Thyroid gland (tissue), 4 donors: ENCODE measurements at regions not wholly inside any gene's neighbourhood (a gene's known extent, or its start where the extent isn't known, plus 50 kb on each side); places are given as distances from the start of the nearest gene placed in this dataset.

Experiments
- DNase-seq, 2 donors: peaks; one replicate each; pipeline ENCODE4 v3.0.0-alpha.2; 2019
- H3K27ac ChIP-seq, 3 donors: fragments of 200-600 bp; sonication (generic); 1 replicate in 2 of 3; 2 replicates in 1 of 3; pipeline ENCODE4 v1.5.1; 2016 to 2019; ENCODE audit warnings: mild to moderate bottlenecking in 1 of 3, moderate library complexity in 1 of 3
- H3K27me3 ChIP-seq: fragments of 200-600 bp; sonication (generic); one replicate; pipeline ENCODE4 v1.5.1; 2019
- H3K36me3 ChIP-seq, 2 donors: fragments of 200-600 bp; sonication (generic); one replicate each; pipeline ENCODE4 v1.5.1; 2016 to 2019
- H3K4me1 ChIP-seq, 2 donors: fragments of 200-600 bp; sonication (generic); one replicate each; pipeline ENCODE4 v1.5.1; 2017 to 2019
- H3K4me3 ChIP-seq, 3 donors: fragments of 200-600 bp; sonication (generic); replicated peaks in 1 of 3; 1 replicate in 2 of 3; 2 replicates in 1 of 3; pipeline ENCODE4 v1.5.1; 2016; ENCODE audit warnings: mild to moderate bottlenecking in 1 of 3
- H3K9me3 ChIP-seq: fragments of 200-600 bp; sonication (generic); one replicate; pipeline ENCODE4 v1.5.1; 2017
- POLR2A ChIP-seq, 2 donors: fragments of 450-650 bp; IDR thresholded peaks; one replicate each; pipeline ENCODE4 v1.6.1; 2017; ENCODE audit warnings: antibody characterized with exemption in 2 of 2, mild to moderate bottlenecking in 2 of 2, moderate library complexity in 1 of 2
- WGBS, 2 donors: methylation state at CpG; one replicate each; pipeline ENCODE4 v1.1.5; 2017; 5-methylcytosine and 5-hydroxymethylcytosine counted together
- intact Hi-C: fragments of 100-400 bp; cut with DNase I; formaldehyde crosslinking; loops from one replicate; pipeline ENCODE4 v1.15.1; 2023
- TF ChIP-seq, protein P1 (sequence below), 6 experiments: fragments of 200-600 bp in 3 of 6; fragments of 450-650 bp in 3 of 6; sonication (generic) in 3 of 6; IDR thresholded peaks; one replicate each; pipeline ENCODE4 v1.5.1; 2016 to 2019; ENCODE audit warnings: antibody characterized with exemption in 6 of 6, mild to moderate bottlenecking in 2 of 6, inconsistent platforms in 1 of 6, moderate library complexity in 1 of 6

DNA sequence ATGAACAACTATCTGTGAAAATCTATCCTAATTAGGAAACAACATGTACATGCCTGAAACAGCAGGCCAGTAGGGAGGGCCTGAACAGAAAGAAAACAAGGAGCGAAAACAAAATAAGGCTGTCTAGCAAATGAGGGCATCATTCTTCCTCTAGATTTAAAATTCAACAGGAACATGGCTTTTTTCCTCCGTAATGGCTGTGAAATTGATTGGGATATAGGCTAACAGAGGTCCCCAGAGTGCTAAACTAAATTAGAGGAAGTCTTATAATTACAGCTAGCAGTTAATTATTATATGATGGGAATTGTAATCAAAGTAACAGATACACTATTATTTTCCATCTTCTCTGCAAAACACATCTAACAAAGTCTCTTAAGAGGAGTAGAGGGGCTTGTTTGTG is 51.7 kb upstream of the TIAM1 start:
- 94 to 99% methylated on average over 2 of the region's 2 CpGs for WGBS, 2 donors
- intact Hi-C loops = no loop called here
- DNase-seq = no peak
- Histone ChIP-seq H3K36me3 (no peaks in the 10 kb centered on the region), H3K27ac (no peak overlapping the region), H3K4me3 (no peak overlapping the region), H3K9me3 (no peaks in the 10 kb centered on the region), H3K27me3 (no peaks in the 10 kb centered on the region), H3K4me1 (no peaks in the 10 kb centered on the region)
- no peak for TF ChIP-seq POLR2A (IDR thresholded peaks at IDR 0.05)
- TF ChIP-seq, protein P1, sequence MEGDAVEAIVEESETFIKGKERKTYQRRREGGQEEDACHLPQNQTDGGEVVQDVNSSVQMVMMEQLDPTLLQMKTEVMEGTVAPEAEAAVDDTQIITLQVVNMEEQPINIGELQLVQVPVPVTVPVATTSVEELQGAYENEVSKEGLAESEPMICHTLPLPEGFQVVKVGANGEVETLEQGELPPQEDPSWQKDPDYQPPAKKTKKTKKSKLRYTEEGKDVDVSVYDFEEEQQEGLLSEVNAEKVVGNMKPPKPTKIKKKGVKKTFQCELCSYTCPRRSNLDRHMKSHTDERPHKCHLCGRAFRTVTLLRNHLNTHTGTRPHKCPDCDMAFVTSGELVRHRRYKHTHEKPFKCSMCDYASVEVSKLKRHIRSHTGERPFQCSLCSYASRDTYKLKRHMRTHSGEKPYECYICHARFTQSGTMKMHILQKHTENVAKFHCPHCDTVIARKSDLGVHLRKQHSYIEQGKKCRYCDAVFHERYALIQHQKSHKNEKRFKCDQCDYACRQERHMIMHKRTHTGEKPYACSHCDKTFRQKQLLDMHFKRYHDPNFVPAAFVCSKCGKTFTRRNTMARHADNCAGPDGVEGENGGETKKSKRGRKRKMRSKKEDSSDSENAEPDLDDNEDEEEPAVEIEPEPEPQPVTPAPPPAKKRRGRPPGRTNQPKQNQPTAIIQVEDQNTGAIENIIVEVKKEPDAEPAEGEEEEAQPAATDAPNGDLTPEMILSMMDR (IDR thresholded peaks at IDR 0.05) = no peak

- no peak for DNase-seq
- TF ChIP-seq POLR2A (IDR thresholded peaks at IDR 0.05) = no peak
- TF ChIP-seq, protein P1 (IDR thresholded peaks at IDR 0.05) = no peak
- Histone ChIP-seq H3K4me3 (no peak overlapping the region), H3K27me3 (no peaks in the 10 kb centered on the region), H3K4me1 (no peaks in the 10 kb centered on the region), H3K9me3 (no peaks in the 10 kb centered on the region), H3K27ac (no peak overlapping the region), H3K36me3 (no peaks in the 10 kb centered on the region)
- intact Hi-C loops = no loop called here
- WGBS, 2 donors = 86 to 91% methylated on average over 9 of the region's 9 CpGs
These were observed 51.2 kb upstream of the TIAM1 start for GRCh38 chr21:31395268-31395667.

GRCh38 chr21:31394309-31394708 is 50.2 kb upstream of the TIAM1 start:
- H3K27me3 ChIP-seq = no peaks in the 10 kb centered on the region
- H3K4me3 ChIP-seq = no peak overlapping the region
- DNase-seq = no peak
- H3K27ac ChIP-seq = no peak overlapping the region
- intact Hi-C loops = no loop called here
- WGBS, 2 donors = 86 to 90% methylated on average over 5 of the region's 5 CpGs
- no peaks in the 10 kb centered on the region for H3K4me1 ChIP-seq
- H3K9me3 ChIP-seq = no peaks in the 10 kb centered on the region
- TF ChIP-seq, protein P1 (IDR thresholded peaks at IDR 0.05) = no peak
- TF ChIP-seq POLR2A (IDR thresholded peaks at IDR 0.05) = no peak
- no peaks in the 10 kb centered on the region for H3K36me3 ChIP-seq
